ENCODE measurements at regions not wholly inside any gene's neighbourhood (a gene's known extent, or its start where the extent isn't known, plus 50 kb on each side); places are given as distances from the start of the nearest gene placed in this dataset.

DNA sequence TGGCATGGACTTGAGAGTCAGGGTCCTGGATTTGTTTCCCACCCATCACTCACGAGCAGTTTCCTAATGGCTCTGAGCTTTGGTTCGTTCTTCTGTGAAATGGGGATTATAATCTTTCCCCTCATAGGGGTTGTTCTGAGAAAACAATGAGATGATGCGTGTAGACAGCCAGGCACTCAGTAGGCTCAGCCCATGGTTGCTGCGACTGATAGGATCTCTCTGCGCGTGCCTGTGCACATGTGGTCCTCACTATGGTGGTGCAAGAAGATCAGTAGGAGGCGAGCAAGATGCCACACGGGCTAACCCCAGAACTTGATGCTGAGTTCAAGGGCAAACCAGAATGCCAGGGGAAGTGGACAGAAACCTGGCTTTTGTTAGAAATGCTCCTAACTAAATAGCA is 153.5 kb upstream of the KCNG1 start:
- Histone ChIP-seq H3K79me2 (ENCODE audit: insufficient read depth) (no peaks in the 10 kb centered on the region), H2AFZ (ENCODE audit: low read depth) (no peak overlapping the region), H3K4me2 (no peak overlapping the region), H3K4me3 (ENCODE audit: low read depth in 2 of 2, low read length in 1 of 2) (no peak overlapping the region), H3K27ac (ENCODE audit: low read depth in 2 of 2, low read length in 1 of 2) (peak overlapping the region in 1 of 2 experiments; percentile 68; a peak in 2 of 4 replicates), H3F3A (replicated peaks; ENCODE audit: insufficient read depth) (no peaks in the 10 kb centered on the region), H3K27me3 (ENCODE audit: insufficient read depth) (0 out of 2 replicates have a peak, but pooled peaks cover 5% of the 10 kb centered on the region), H3K36me3 (replicated peaks in 1 of 2; ENCODE audit: control insufficient read depth in 1 of 2, insufficient read depth in 2 of 2, low read length in 1 of 2) (no peaks in the 10 kb centered on the region), H3K9me3 (no peaks in the 10 kb centered on the region), H4K20me1 (ENCODE audit: insufficient read depth) (no peaks in the 10 kb centered on the region), H3K4me1 (ENCODE audit: control insufficient read depth in 1 of 2, insufficient read depth in 2 of 2, low read depth in 1 of 2, low read length in 1 of 2) (peaks cover 0 to 17% of the 10 kb centered on the region in 2 experiments; a peak in 1 of 4 replicates), H3K9ac (no peak overlapping the region), H3K9me2 (no peaks in the 10 kb centered on the region)
- CTCF ChIA-PET = no interaction called here
- DNase-seq = no peak
- POLR2A ChIA-PET = no interaction called here
- WGBS (ENCODE audit: low lambda C conversion rate) = 61% methylated on average over 8 of the region's 8 CpGs
- no peak for TF ChIP-seq RCOR1 (IDR thresholded peaks at IDR 0.05; ENCODE audit: low read length)
- TF ChIP-seq, protein P1, sequence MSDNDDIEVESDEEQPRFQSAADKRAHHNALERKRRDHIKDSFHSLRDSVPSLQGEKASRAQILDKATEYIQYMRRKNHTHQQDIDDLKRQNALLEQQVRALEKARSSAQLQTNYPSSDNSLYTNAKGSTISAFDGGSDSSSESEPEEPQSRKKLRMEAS (IDR thresholded peaks at IDR 0.05; ENCODE audit: low read depth) = no peak

DNA sequence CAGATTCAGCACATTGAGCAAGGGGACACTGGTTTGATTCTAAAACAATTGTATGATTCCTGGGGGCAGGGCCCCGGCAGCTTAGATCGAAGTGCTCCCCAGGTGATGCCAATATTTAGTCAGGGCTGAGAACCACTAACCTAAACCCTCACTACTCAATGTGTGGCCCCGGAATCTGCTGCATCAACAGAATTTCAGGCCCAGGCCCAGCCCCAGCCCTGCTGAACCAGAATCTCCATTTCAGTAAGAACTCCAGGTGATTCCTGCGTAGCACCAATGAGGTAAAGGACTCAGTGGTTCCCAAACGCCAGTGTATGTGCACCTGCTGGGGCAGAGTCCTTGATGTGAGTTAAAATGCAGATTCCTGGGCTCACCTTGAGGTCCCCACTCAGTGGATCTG is 152.8 kb upstream of the KCNG1 start:
- no peaks in the 10 kb centered on the region for H4K20me1 ChIP-seq (ENCODE audit: insufficient read depth)
- no peaks in the 10 kb centered on the region for H3F3A ChIP-seq (replicated peaks; ENCODE audit: insufficient read depth)
- no peak overlapping the region for H3K4me3 ChIP-seq (ENCODE audit: low read depth in 2 of 2, low read length in 1 of 2)
- DNase-seq = no peak
- no peak overlapping the region for H2AFZ ChIP-seq (ENCODE audit: low read depth)
- H3K27ac ChIP-seq (ENCODE audit: low read depth in 2 of 2, low read length in 1 of 2) = no peak overlapping the region
- no peak overlapping the region for H3K9ac ChIP-seq
- POLR2A ChIA-PET = no interaction called here
- no peaks in the 10 kb centered on the region for H3K36me3 ChIP-seq (replicated peaks in 1 of 2; ENCODE audit: control insufficient read depth in 1 of 2, insufficient read depth in 2 of 2, low read length in 1 of 2)
- CTCF ChIA-PET = interaction anchor here (1.6 kb wide), 1 partner anchor 10 kb away, joined by 3 read pairs; no protein-coding TSS in a partner anchor
- H3K9me2 ChIP-seq = no peaks in the 10 kb centered on the region
- 0 out of 2 replicates have a peak, but pooled peaks cover 5% of the 10 kb centered on the region for H3K27me3 ChIP-seq (ENCODE audit: insufficient read depth)
- no peaks in the 10 kb centered on the region for H3K9me3 ChIP-seq
- H3K4me1 ChIP-seq (ENCODE audit: control insufficient read depth in 1 of 2, insufficient read depth in 2 of 2, low read depth in 1 of 2, low read length in 1 of 2) = peaks cover 0 to 17% of the 10 kb centered on the region in 2 experiments; a peak in 1 of 4 replicates
- H3K4me2 ChIP-seq = no peak overlapping the region
- WGBS (ENCODE audit: low lambda C conversion rate) = 73% methylated on average over 5 of the region's 5 CpGs
- H3K79me2 ChIP-seq (ENCODE audit: insufficient read depth) = no peaks in the 10 kb centered on the region
- TF ChIP-seq, protein P2, sequence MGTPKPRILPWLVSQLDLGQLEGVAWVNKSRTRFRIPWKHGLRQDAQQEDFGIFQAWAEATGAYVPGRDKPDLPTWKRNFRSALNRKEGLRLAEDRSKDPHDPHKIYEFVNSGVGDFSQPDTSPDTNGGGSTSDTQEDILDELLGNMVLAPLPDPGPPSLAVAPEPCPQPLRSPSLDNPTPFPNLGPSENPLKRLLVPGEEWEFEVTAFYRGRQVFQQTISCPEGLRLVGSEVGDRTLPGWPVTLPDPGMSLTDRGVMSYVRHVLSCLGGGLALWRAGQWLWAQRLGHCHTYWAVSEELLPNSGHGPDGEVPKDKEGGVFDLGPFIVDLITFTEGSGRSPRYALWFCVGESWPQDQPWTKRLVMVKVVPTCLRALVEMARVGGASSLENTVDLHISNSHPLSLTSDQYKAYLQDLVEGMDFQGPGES (IDR thresholded peaks at IDR 0.05; ENCODE audit: low read depth, low read length) = no peak
- TF ChIP-seq RFX5 (IDR thresholded peaks at IDR 0.05; ENCODE audit: low read length) (no peak), TAF1 (IDR thresholded peaks at IDR 0.05; ENCODE audit: borderline replicate concordance, low read depth, low read length) (no peak), POLR2AphosphoS5 (IDR thresholded peaks at IDR 0.05; ENCODE audit: low read depth, low read length) (no peak), FOSL2 (IDR thresholded peaks at IDR 0.05; ENCODE audit: borderline replicate concordance, low read depth) (no peak), CHD2 (IDR thresholded peaks at IDR 0.05; ENCODE audit: low read length, partially characterized antibody) (no peak), RAD21 (IDR thresholded peaks at IDR 0.05; ENCODE audit: low read length) (no peak), MEF2A (IDR thresholded peaks at IDR 0.05; ENCODE audit: borderline replicate concordance, low read depth) (no peak), NFIC (IDR thresholded peaks at IDR 0.05; ENCODE audit: borderline replicate concordance) (no peak), ELF1 (IDR thresholded peaks at IDR 0.05) (no peak), TCF12 (IDR thresholded peaks at IDR 0.05) (no peak), EP300 (IDR thresholded peaks at IDR 0.05; ENCODE audit: borderline replicate concordance in 1 of 2, low read depth in 1 of 2, low read length in 1 of 2) (no peak)
- TF ChIP-seq, protein P3, sequence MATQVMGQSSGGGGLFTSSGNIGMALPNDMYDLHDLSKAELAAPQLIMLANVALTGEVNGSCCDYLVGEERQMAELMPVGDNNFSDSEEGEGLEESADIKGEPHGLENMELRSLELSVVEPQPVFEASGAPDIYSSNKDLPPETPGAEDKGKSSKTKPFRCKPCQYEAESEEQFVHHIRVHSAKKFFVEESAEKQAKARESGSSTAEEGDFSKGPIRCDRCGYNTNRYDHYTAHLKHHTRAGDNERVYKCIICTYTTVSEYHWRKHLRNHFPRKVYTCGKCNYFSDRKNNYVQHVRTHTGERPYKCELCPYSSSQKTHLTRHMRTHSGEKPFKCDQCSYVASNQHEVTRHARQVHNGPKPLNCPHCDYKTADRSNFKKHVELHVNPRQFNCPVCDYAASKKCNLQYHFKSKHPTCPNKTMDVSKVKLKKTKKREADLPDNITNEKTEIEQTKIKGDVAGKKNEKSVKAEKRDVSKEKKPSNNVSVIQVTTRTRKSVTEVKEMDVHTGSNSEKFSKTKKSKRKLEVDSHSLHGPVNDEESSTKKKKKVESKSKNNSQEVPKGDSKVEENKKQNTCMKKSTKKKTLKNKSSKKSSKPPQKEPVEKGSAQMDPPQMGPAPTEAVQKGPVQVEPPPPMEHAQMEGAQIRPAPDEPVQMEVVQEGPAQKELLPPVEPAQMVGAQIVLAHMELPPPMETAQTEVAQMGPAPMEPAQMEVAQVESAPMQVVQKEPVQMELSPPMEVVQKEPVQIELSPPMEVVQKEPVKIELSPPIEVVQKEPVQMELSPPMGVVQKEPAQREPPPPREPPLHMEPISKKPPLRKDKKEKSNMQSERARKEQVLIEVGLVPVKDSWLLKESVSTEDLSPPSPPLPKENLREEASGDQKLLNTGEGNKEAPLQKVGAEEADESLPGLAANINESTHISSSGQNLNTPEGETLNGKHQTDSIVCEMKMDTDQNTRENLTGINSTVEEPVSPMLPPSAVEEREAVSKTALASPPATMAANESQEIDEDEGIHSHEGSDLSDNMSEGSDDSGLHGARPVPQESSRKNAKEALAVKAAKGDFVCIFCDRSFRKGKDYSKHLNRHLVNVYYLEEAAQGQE (IDR thresholded peaks at IDR 0.05; ENCODE audit: low read depth, low read length) = no peak
- TF ChIP-seq, protein P4, sequence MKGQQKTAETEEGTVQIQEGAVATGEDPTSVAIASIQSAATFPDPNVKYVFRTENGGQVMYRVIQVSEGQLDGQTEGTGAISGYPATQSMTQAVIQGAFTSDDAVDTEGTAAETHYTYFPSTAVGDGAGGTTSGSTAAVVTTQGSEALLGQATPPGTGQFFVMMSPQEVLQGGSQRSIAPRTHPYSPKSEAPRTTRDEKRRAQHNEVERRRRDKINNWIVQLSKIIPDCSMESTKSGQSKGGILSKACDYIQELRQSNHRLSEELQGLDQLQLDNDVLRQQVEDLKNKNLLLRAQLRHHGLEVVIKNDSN (IDR thresholded peaks at IDR 0.05; ENCODE audit: borderline replicate concordance, low read depth) = no peak
- TF ChIP-seq, protein P5, sequence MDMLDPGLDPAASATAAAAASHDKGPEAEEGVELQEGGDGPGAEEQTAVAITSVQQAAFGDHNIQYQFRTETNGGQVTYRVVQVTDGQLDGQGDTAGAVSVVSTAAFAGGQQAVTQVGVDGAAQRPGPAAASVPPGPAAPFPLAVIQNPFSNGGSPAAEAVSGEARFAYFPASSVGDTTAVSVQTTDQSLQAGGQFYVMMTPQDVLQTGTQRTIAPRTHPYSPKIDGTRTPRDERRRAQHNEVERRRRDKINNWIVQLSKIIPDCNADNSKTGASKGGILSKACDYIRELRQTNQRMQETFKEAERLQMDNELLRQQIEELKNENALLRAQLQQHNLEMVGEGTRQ (IDR thresholded peaks at IDR 0.05; ENCODE audit: borderline replicate concordance, low read depth, low read length) = no peak
- TF ChIP-seq, protein P6, sequence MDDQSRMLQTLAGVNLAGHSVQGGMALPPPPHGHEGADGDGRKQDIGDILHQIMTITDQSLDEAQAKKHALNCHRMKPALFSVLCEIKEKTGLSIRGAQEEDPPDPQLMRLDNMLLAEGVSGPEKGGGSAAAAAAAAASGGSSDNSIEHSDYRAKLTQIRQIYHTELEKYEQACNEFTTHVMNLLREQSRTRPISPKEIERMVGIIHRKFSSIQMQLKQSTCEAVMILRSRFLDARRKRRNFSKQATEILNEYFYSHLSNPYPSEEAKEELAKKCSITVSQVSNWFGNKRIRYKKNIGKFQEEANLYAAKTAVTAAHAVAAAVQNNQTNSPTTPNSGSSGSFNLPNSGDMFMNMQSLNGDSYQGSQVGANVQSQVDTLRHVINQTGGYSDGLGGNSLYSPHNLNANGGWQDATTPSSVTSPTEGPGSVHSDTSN (IDR thresholded peaks at IDR 0.05) = no peak
- TF ChIP-seq, protein P7, sequence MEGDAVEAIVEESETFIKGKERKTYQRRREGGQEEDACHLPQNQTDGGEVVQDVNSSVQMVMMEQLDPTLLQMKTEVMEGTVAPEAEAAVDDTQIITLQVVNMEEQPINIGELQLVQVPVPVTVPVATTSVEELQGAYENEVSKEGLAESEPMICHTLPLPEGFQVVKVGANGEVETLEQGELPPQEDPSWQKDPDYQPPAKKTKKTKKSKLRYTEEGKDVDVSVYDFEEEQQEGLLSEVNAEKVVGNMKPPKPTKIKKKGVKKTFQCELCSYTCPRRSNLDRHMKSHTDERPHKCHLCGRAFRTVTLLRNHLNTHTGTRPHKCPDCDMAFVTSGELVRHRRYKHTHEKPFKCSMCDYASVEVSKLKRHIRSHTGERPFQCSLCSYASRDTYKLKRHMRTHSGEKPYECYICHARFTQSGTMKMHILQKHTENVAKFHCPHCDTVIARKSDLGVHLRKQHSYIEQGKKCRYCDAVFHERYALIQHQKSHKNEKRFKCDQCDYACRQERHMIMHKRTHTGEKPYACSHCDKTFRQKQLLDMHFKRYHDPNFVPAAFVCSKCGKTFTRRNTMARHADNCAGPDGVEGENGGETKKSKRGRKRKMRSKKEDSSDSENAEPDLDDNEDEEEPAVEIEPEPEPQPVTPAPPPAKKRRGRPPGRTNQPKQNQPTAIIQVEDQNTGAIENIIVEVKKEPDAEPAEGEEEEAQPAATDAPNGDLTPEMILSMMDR (IDR thresholded peaks at IDR 0.05) = no peak

All from SK-N-SH (cell line).